HFF-Myc (cell line): ENCODE measurements at regions not wholly inside any gene's neighbourhood (a gene's known extent, or its start where the extent isn't known, plus 50 kb on each side); places are given as distances from the start of the nearest gene placed in this dataset.

Experiments
- DNase-seq: peaks from one replicate; pipeline ENCODE4 v3.0.0-alpha.2; 2011; ENCODE audit warnings: low read depth; ENCODE audit errors: extremely low read depth
- H3K4me3 ChIP-seq: replicated peaks from 2 replicates; pipeline ENCODE4 v1.5.1; 2011; ENCODE audit warnings: low read depth, mild to moderate bottlenecking, control low read depth, low read length
- CTCF ChIP-seq: IDR thresholded peaks from 2 replicates; pipeline ENCODE4 v1.5.1; 2012; ENCODE audit warnings: mild to moderate bottlenecking, low read depth, low read length, control low read depth; ENCODE audit errors: missing control alignments

- no peak overlapping the region for H3K4me3 ChIP-seq
- no peak for TF ChIP-seq CTCF
- DNase-seq: no peak
These were observed 611.3 kb upstream of the SYT4 start for GRCh38 chr18:43888598-43888997.

- no peak overlapping the region for H3K4me3 ChIP-seq
- TF ChIP-seq CTCF: no peak
- peak; percentile 95 for DNase-seq
These were observed 615.8 kb upstream of the SYT4 start for GRCh38 chr18:43893001-43893637.

- TF ChIP-seq CTCF: no peak
- H3K4me3 ChIP-seq: no peak overlapping the region
- no peak for DNase-seq
These were observed 627.0 kb upstream of the SYT4 start for GRCh38 chr18:43904209-43904837.

- H3K4me3 ChIP-seq: no peak overlapping the region
- no peak for DNase-seq
- no peak for TF ChIP-seq CTCF
These were observed 636.7 kb upstream of the SYT4 start for GRCh38 chr18:43914018-43914417.

GRCh38 chr18:43916984-43917383 lies 639.7 kb upstream of the SYT4 start:
- no peak overlapping the region for H3K4me3 ChIP-seq
- TF ChIP-seq CTCF: no peak
- no peak for DNase-seq

- H3K4me3 ChIP-seq: no peak overlapping the region
- no peak for TF ChIP-seq CTCF
- no peak for DNase-seq
These were observed 640.2 kb upstream of the SYT4 start for GRCh38 chr18:43917520-43917919.
